Mesothelial cell of epicardium (in vitro differentiated cells): ENCODE measurements at regions not wholly inside any gene's neighbourhood (a gene's known extent, or its start where the extent isn't known, plus 50 kb on each side); places are given as distances from the start of the nearest gene placed in this dataset.

ENCODE experiments used
- DNase-seq, 2 experiments: peaks; one replicate each; pipeline ENCODE4 v3.0.0; 2021; ENCODE audit warnings: low spot score in 2 of 2; ENCODE audit not compliant: unreplicated experiment in 2 of 2
- H3K27ac Mint-ChIP-seq: 2 replicates; pipeline ENCODE4 v1.8.0; 2021; ENCODE audit warnings: mixed read lengths
- H3K27me3 Mint-ChIP-seq: 2 replicates; pipeline ENCODE4 v1.8.0; 2021; ENCODE audit warnings: low read depth, mixed read lengths
- H3K36me3 Mint-ChIP-seq: 2 replicates; pipeline ENCODE4 v1.8.0; 2021; ENCODE audit warnings: mixed read lengths
- H3K4me1 Mint-ChIP-seq: 2 replicates; pipeline ENCODE4 v1.8.0; 2021; ENCODE audit warnings: mixed read lengths
- H3K4me3 Mint-ChIP-seq: 2 replicates; pipeline ENCODE4 v1.8.0; 2021; ENCODE audit warnings: mild to moderate bottlenecking, moderate library complexity, mixed read lengths
- H3K9me3 Mint-ChIP-seq: 2 replicates; pipeline ENCODE4 v1.8.0; 2021; ENCODE audit warnings: mixed read lengths
- TF ChIP-seq, protein P1 (sequence below): fragments of 200-600 bp; sonication (generic); IDR thresholded peaks from one replicate; pipeline ENCODE4 v1.5.0; 2021; ENCODE audit warnings: antibody characterized with exemption; ENCODE audit not compliant: unreplicated experiment

DNA sequence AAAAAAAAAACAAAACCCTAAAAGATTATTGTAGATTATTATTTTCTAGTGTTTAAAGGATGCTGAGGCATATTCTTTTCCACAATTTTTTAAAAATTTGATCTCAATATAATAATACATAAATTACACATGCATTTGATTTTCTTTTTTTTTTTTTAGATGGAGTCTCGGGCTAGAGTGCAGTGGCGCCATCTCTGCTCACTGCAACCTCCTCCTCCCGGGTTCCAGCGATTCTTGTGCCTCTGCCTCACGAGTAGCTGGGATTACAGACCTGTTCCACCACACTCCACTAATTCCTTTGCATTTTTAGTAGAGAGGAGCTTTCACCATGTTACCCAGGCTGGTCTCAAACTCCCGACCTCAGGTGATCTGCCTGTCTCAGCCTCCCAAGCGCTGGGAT is 83.5 kb upstream of the TSPAN5 start:
- no peak overlapping the region for H3K4me3 Mint-ChIP-seq
- H3K27ac Mint-ChIP-seq: no peak overlapping the region

DNA sequence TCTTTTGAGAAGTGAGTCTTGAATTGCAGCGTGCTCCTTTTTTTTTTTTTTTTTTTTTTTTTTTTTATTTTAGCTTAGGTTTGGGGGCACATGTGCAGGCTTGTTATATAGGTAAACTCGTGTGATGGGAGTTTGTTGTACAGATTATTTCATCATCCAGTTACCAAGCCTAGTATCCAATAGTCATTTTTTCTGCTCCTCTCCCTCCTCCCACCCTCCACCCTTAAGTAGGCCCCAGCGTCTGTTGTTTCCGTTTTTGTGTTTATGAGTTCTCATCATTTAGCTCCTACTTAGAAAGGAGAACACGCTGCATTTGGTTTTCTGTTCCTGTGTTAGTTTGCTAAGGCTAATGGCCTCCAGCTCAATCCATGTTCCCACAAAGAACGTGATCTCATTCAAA is 81.3 kb upstream of the TSPAN5 start:
- Mint-ChIP-seq H3K4me3 (no peak overlapping the region), H3K27me3 (no peaks in the 10 kb centered on the region), H3K9me3 (peaks cover 19% of the 10 kb centered on the region), H3K27ac (no peak overlapping the region), H3K36me3 (no peaks in the 10 kb centered on the region), H3K4me1 (peaks cover 5% of the 10 kb centered on the region)
- DNase-seq: no peak
- TF ChIP-seq, protein P1, sequence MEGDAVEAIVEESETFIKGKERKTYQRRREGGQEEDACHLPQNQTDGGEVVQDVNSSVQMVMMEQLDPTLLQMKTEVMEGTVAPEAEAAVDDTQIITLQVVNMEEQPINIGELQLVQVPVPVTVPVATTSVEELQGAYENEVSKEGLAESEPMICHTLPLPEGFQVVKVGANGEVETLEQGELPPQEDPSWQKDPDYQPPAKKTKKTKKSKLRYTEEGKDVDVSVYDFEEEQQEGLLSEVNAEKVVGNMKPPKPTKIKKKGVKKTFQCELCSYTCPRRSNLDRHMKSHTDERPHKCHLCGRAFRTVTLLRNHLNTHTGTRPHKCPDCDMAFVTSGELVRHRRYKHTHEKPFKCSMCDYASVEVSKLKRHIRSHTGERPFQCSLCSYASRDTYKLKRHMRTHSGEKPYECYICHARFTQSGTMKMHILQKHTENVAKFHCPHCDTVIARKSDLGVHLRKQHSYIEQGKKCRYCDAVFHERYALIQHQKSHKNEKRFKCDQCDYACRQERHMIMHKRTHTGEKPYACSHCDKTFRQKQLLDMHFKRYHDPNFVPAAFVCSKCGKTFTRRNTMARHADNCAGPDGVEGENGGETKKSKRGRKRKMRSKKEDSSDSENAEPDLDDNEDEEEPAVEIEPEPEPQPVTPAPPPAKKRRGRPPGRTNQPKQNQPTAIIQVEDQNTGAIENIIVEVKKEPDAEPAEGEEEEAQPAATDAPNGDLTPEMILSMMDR: no peak

More for the DNA sequence above, 83.5 kb upstream of the TSPAN5 start:
- no peak for DNase-seq
- H3K36me3 Mint-ChIP-seq: no peaks in the 10 kb centered on the region
- H3K9me3 Mint-ChIP-seq: peaks cover 16% of the 10 kb centered on the region
- no peaks in the 10 kb centered on the region for H3K27me3 Mint-ChIP-seq
- peaks cover 11% of the 10 kb centered on the region for H3K4me1 Mint-ChIP-seq
- TF ChIP-seq, protein P1: no peak

DNA sequence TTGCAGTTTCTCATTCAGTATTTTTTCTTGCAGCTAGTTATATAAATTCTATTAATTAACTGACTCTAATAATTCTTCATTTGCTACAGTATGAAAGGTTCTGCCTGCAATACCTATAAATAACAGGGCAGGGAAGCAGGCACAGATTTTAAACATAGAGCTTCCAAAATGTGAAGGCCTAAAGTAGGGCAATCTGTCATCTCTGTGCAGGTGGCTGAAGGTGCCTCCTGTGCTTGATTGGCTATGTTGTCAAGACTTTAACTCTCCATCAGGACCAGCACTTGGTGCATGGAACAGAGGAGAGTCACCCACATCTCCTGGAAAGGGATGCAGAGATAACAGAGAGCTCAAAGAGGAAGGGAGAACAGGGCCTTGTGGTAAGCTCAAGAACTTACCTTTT is 75.2 kb upstream of the TSPAN5 start:
- no peaks in the 10 kb centered on the region for H3K36me3 Mint-ChIP-seq
- no peaks in the 10 kb centered on the region for H3K27me3 Mint-ChIP-seq
- H3K4me3 Mint-ChIP-seq: no peak overlapping the region
- peaks cover 18% of the 10 kb centered on the region for H3K9me3 Mint-ChIP-seq
- no peak for DNase-seq
- peaks cover 2% of the 10 kb centered on the region for H3K4me1 Mint-ChIP-seq
- no peak overlapping the region for H3K27ac Mint-ChIP-seq
- TF ChIP-seq, protein P1: no peak

DNA sequence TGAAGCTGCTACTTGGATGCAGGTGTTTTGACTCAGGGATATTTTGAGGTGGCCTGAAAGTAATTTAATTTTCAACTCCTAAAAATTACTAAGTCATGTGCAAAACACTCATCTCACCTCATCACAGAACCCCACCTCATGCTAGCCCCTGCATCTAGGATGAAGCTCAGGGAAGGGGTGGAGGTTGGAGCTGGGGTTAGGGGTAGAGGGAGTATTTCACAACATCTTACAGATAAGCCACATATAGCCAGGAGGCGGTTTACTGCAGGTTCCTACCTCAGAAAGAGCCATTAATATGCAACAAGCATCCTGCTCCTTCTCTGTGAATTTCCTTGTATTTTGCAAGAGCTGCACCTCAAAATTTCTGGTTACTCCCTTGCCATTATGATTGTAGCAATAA is 70.5 kb upstream of the TSPAN5 start:
- DNase-seq: no peak
- Mint-ChIP-seq H3K36me3 (no peaks in the 10 kb centered on the region), H3K27ac (no peak overlapping the region), H3K4me1 (peaks cover 3% of the 10 kb centered on the region), H3K27me3 (no peaks in the 10 kb centered on the region), H3K9me3 (peaks cover 26% of the 10 kb centered on the region), H3K4me3 (no peak overlapping the region)
- TF ChIP-seq, protein P1: no peak

DNA sequence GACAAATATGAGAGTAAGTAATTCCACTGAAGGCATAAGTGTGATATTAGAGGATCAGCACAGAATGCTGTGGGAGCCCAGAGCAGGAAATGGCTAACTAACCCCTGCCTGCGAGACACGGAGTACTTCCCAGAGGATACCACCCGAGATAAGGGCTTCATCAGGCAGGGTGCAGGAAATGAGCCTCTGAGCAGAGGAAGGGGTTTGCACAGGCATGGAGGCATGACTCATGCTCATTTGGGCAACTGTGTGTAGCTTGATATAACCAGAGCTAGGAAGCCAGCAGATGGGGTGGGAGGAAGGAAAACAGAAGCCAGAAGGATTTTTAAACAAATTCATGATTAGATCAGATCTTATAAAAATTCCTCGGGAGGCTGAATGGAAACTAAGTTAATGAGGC is 70.0 kb upstream of the TSPAN5 start:
- Mint-ChIP-seq H3K27me3 (no peaks in the 10 kb centered on the region), H3K27ac (peak overlapping the region; percentile 64), H3K9me3 (peaks cover 26% of the 10 kb centered on the region), H3K36me3 (no peaks in the 10 kb centered on the region), H3K4me1 (peaks cover 3% of the 10 kb centered on the region), H3K4me3 (no peak overlapping the region)
- TF ChIP-seq, protein P1: no peak
- DNase-seq: no peak

DNA sequence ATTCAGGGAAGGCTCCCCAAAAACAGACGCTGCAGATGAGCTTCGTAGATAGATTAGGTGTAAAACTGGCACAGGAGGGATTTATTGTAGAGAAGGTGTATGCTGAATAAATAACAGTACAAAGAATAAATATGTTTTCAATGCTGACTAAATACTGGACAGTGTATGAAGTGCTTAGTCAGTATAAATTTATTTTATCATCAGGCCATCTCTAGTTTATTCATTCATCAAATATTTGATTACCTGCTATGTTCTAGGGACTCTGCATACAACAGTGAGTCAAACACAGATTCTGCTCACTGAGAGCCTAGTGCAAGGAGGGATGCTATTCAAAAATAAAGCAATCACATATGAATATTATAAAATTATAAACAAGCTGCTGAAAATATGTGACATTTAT is 63.6 kb upstream of the TSPAN5 start:
- H3K36me3 Mint-ChIP-seq: no peaks in the 10 kb centered on the region
- no peaks in the 10 kb centered on the region for H3K4me1 Mint-ChIP-seq
- peaks cover 30% of the 10 kb centered on the region for H3K9me3 Mint-ChIP-seq
- no peaks in the 10 kb centered on the region for H3K27me3 Mint-ChIP-seq
- no peak overlapping the region for H3K4me3 Mint-ChIP-seq
- DNase-seq: no peak
- no peak overlapping the region for H3K27ac Mint-ChIP-seq
- TF ChIP-seq, protein P1: no peak
